ENCODE measurements at regions not wholly inside any gene's neighbourhood (a gene's known extent, or its start where the extent isn't known, plus 50 kb on each side); places are given as distances from the start of the nearest gene placed in this dataset.
A peak's percentile ranks its signal among the peaks of the same experiment; 100 is the strongest.

- BruUV-seq (replicated peaks), result no TSS peak
- POLR2A ChIA-PET, result interaction anchor here (0.6 kb wide), 1 partner anchor 32 kb away, joined by 3 read pairs; no protein-coding TSS in a partner anchor
- intact Hi-C loops (cut with micrococcal nuclease; ENCODE audit: unreplicated experiment), result loop anchor here (1.0 to 5.0 kb wide), 3 partner anchors 144 to 508 kb away; no protein-coding TSS in a partner anchor
These were observed 182.2 kb upstream of the GRIP1 start for GRCh38 chr12:66860752-66861750.

GRCh38 chr12:66862356-66862985, 183.6 kb upstream of the GRIP1 start:
- Histone ChIP-seq H3K79me2 (ENCODE audit: insufficient read depth, low read depth, low read length) (no peaks in the 10 kb centered on the region), H4K20me1 (ENCODE audit: insufficient read depth, low read length) (no peaks in the 10 kb centered on the region), H3K4me3 (ENCODE audit: low read depth, low read length, poor library complexity, severe bottlenecking) (no peak overlapping the region), H3K36me3 (ENCODE audit: insufficient read depth, low read length) (no peaks in the 10 kb centered on the region), H3K27ac (ENCODE audit: low read depth, low read length, poor library complexity, severe bottlenecking) (no peak overlapping the region), H3K4me2 (ENCODE audit: low read length) (no peak overlapping the region), H2AFZ (ENCODE audit: low read length) (no peak overlapping the region), H3K4me1 (ENCODE audit: insufficient read depth, low read length, poor library complexity, severe bottlenecking) (peaks cover 21% of the 10 kb centered on the region), H3K9me3 (ENCODE audit: low read length) (no peaks in the 10 kb centered on the region), H3K9me2 (ENCODE audit: insufficient read depth, low read length) (no peaks in the 10 kb centered on the region)
- BruUV-seq (replicated peaks), result no TSS peak
- no peak for DNase-seq (ENCODE audit: low spot score)
- intact Hi-C loops (cut with micrococcal nuclease; ENCODE audit: unreplicated experiment), result loop anchor here (5.0 kb wide), 1 partner anchor 145 kb away; no protein-coding TSS in a partner anchor
- POLR2A ChIA-PET, result no interaction called here
- no peak for TF ChIP-seq CTCF (conservative IDR thresholded peaks at IDR 0.05; ENCODE audit: low read length)
- TF ChIP-seq EZH2phosphoT487 (IDR thresholded peaks at IDR 0.05; ENCODE audit: borderline replicate concordance, low read depth, low read length), result no peak
- CTCF ChIA-PET (ENCODE audit: unreplicated experiment), result no interaction called here

More at GRCh38 chr12:66860752-66861750, 182.2 kb upstream of the GRIP1 start:
- H3K36me3 ChIP-seq (ENCODE audit: insufficient read depth, low read length), result no peaks in the 10 kb centered on the region
- no peaks in the 10 kb centered on the region for H3K9me3 ChIP-seq (ENCODE audit: low read length)
- H3K4me1 ChIP-seq (ENCODE audit: insufficient read depth, low read length, poor library complexity, severe bottlenecking), result peaks cover 21% of the 10 kb centered on the region
- no peak overlapping the region for H3K4me2 ChIP-seq (ENCODE audit: low read length)
- no peaks in the 10 kb centered on the region for H3K79me2 ChIP-seq (ENCODE audit: insufficient read depth, low read depth, low read length)
- H2AFZ ChIP-seq (ENCODE audit: low read length), result peak overlapping the region; percentile 44; the same call in 1 of the 2 replicates
- H3K4me3 ChIP-seq (ENCODE audit: low read depth, low read length, poor library complexity, severe bottlenecking), result no peak overlapping the region
- CTCF ChIA-PET (ENCODE audit: unreplicated experiment), result no interaction called here
- no peaks in the 10 kb centered on the region for H3K9me2 ChIP-seq (ENCODE audit: insufficient read depth, low read length)
- H3K27ac ChIP-seq (ENCODE audit: low read depth, low read length, poor library complexity, severe bottlenecking), result no peak overlapping the region
- DNase-seq (ENCODE audit: low spot score), result peak; percentile 72
- no peak for TF ChIP-seq EZH2phosphoT487 (IDR thresholded peaks at IDR 0.05; ENCODE audit: borderline replicate concordance, low read depth, low read length)
- TF ChIP-seq CTCF (conservative IDR thresholded peaks at IDR 0.05; ENCODE audit: low read length), result peak; percentile 100
- H4K20me1 ChIP-seq (ENCODE audit: insufficient read depth, low read length), result no peaks in the 10 kb centered on the region
